ENCODE measurements at regions not wholly inside any gene's neighbourhood (a gene's known extent, or its start where the extent isn't known, plus 50 kb on each side); places are given as distances from the start of the nearest gene placed in this dataset.

GRCh38 chr20:4384961-4385360, 135.9 kb upstream of the ADRA1D start:
- H3K9me3 ChIP-seq, result no peaks in the 10 kb centered on the region
- intact Hi-C loops (cut with DNase I; ENCODE audit: low total_unique reads), result no loop called here
- no peak overlapping the region for H3K4me3 ChIP-seq
- no peaks in the 10 kb centered on the region for H3K27me3 ChIP-seq
- DNase-seq, result no peak
- no peak overlapping the region for H3K27ac ChIP-seq
- H3K4me1 ChIP-seq, result no peaks in the 10 kb centered on the region
- TF ChIP-seq POLR2A (IDR thresholded peaks at IDR 0.05) (no peak), CTCF (IDR thresholded peaks at IDR 0.05) (no peak)
- no peaks in the 10 kb centered on the region for H3K36me3 ChIP-seq

- no peaks in the 10 kb centered on the region for H3K36me3 ChIP-seq
- intact Hi-C loops (cut with DNase I; ENCODE audit: low total_unique reads), result no loop called here
- no peaks in the 10 kb centered on the region for H3K9me3 ChIP-seq
- no peak for TF ChIP-seq POLR2A (IDR thresholded peaks at IDR 0.05)
- TF ChIP-seq CTCF (IDR thresholded peaks at IDR 0.05), result no peak
- no peaks in the 10 kb centered on the region for H3K27me3 ChIP-seq
- no peak overlapping the region for H3K4me3 ChIP-seq
- DNase-seq, result no peak
- H3K27ac ChIP-seq, result no peak overlapping the region
- no peaks in the 10 kb centered on the region for H3K4me1 ChIP-seq
These were observed 134.9 kb upstream of the ADRA1D start for GRCh38 chr20:4383961-4384360.

GRCh38 chr20:4375881-4376280, 126.8 kb upstream of the ADRA1D start:
- no peak for DNase-seq
- no peaks in the 10 kb centered on the region for H3K27me3 ChIP-seq
- no peak overlapping the region for H3K27ac ChIP-seq
- intact Hi-C loops (cut with DNase I; ENCODE audit: low total_unique reads), result no loop called here
- TF ChIP-seq CTCF (IDR thresholded peaks at IDR 0.05), result no peak
- TF ChIP-seq POLR2A (IDR thresholded peaks at IDR 0.05), result no peak
- no peaks in the 10 kb centered on the region for H3K36me3 ChIP-seq
- H3K4me3 ChIP-seq, result no peak overlapping the region
- no peaks in the 10 kb centered on the region for H3K9me3 ChIP-seq
- H3K4me1 ChIP-seq, result no peaks in the 10 kb centered on the region

GRCh38 chr20:4373454-4373853, 124.4 kb upstream of the ADRA1D start:
- Histone ChIP-seq H3K27me3 (no peaks in the 10 kb centered on the region), H3K9me3 (no peaks in the 10 kb centered on the region), H3K4me1 (no peaks in the 10 kb centered on the region), H3K36me3 (no peaks in the 10 kb centered on the region), H3K4me3 (no peak overlapping the region), H3K27ac (no peak overlapping the region)
- intact Hi-C loops (cut with DNase I; ENCODE audit: low total_unique reads), result no loop called here
- TF ChIP-seq POLR2A (IDR thresholded peaks at IDR 0.05) (no peak), CTCF (IDR thresholded peaks at IDR 0.05) (no peak)
- DNase-seq, result no peak

- no peaks in the 10 kb centered on the region for H3K4me1 ChIP-seq
- no peak overlapping the region for H3K27ac ChIP-seq
- no peaks in the 10 kb centered on the region for H3K36me3 ChIP-seq
- intact Hi-C loops (cut with DNase I; ENCODE audit: low total_unique reads), result no loop called here
- no peak for TF ChIP-seq POLR2A (IDR thresholded peaks at IDR 0.05)
- H3K9me3 ChIP-seq, result no peaks in the 10 kb centered on the region
- no peak for DNase-seq
- H3K4me3 ChIP-seq, result no peak overlapping the region
- H3K27me3 ChIP-seq, result no peaks in the 10 kb centered on the region
These were observed 122.7 kb upstream of the ADRA1D start for GRCh38 chr20:4371623-4372251.

GRCh38 chr20:4370851-4371250, 121.8 kb upstream of the ADRA1D start:
- DNase-seq, result no peak
- no peak for TF ChIP-seq CTCF (IDR thresholded peaks at IDR 0.05)
- TF ChIP-seq POLR2A (IDR thresholded peaks at IDR 0.05), result no peak
- intact Hi-C loops (cut with DNase I; ENCODE audit: low total_unique reads), result no loop called here
- Histone ChIP-seq H3K27ac (no peak overlapping the region), H3K27me3 (no peaks in the 10 kb centered on the region), H3K4me3 (no peak overlapping the region), H3K36me3 (no peaks in the 10 kb centered on the region), H3K9me3 (no peaks in the 10 kb centered on the region), H3K4me1 (no peaks in the 10 kb centered on the region)

Measured in uterus (tissue), 3 donors.